ENCODE measurements at regions not wholly inside any gene's neighbourhood (a gene's known extent, or its start where the extent isn't known, plus 50 kb on each side); places are given as distances from the start of the nearest gene placed in this dataset.

DNA sequence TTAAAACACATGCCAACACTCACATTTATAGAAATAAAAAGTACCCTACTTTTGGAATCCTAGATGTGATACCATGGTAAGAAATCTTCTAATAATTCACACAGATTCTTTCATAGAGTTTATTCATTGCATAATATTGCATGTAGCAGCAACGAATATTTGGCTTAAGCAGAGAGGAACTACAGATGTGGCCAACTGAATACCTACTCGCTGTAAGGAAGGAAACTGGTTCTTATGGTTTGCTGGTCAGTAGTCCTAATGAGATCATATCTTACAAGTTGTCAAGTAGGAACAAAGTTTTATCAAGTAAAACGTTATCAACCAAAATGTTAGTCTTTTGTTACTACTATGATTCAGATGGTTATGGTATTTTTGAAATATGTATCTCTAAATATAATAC lies 996.1 kb downstream of the PDHA2 start:
- CTCF ChIA-PET: no interaction called here
- TF ChIP-seq CBFB (IDR thresholded peaks at IDR 0.05; ENCODE audit: low read depth) (no peak), RAD21 (IDR thresholded peaks at IDR 0.05; ENCODE audit: insufficient read depth, low read depth, low read length) (no peak), CHD2 (IDR thresholded peaks at IDR 0.05; ENCODE audit: borderline replicate concordance, low read depth, low read length) (no peak), E2F8 (IDR thresholded peaks at IDR 0.05; ENCODE audit: low read depth, partially characterized antibody) (no peak), ZBTB4 (CRISPR knock-in tag; IDR thresholded peaks at IDR 0.05) (no peak), MYC (IDR thresholded peaks at IDR 0.05; ENCODE audit: insufficient read depth, insufficient read length, insufficient replicate concordance, low read length, severe bottlenecking) (no peak), POLR2A (IDR thresholded peaks at IDR 0.05; ENCODE audit: low read depth, low read length) (no peak), RUNX3 (IDR thresholded peaks at IDR 0.05; ENCODE audit: low read length) (no peak), JUNB (IDR thresholded peaks at IDR 0.05) (no peak), NFXL1 (IDR thresholded peaks at IDR 0.05; ENCODE audit: borderline replicate concordance) (no peak), RBBP5 (conservative IDR thresholded peaks at IDR 0.05) (no peak), FOXK2 (IDR thresholded peaks at IDR 0.05) (no peak), NFYB (IDR thresholded peaks at IDR 0.05; ENCODE audit: insufficient read depth, low read depth, low read length) (no peak), ZNF687 (IDR thresholded peaks at IDR 0.05) (no peak)
- H3K27ac ChIP-seq (ENCODE audit: control insufficient read depth, insufficient read depth): no peak overlapping the region
- FAIRE-seq: no peak
- POLR2A ChIA-PET: no interaction called here
- ATAC-seq: no peak
- H3K27me3 ChIP-seq (replicated peaks in 1 of 2; ENCODE audit: control insufficient read depth in 2 of 2, insufficient read depth in 2 of 2, low read length in 1 of 2): no peaks in the 10 kb centered on the region
- WGBS (ENCODE audit: insufficient coverage, insufficient replicate concordance, low lambda C conversion rate, missing lambda C conversion rate): 0% methylated on average over 3 of the region's 3 CpGs
- no peaks in the 10 kb centered on the region for H3K36me3 ChIP-seq (ENCODE audit: control insufficient read depth in 2 of 2, insufficient read depth in 2 of 2, low read length in 1 of 2)
- SMC1A ChIA-PET (ENCODE audit: uncharacterized antibody, unreplicated experiment): no interaction called here
- H3K4me3 ChIP-seq: no peak overlapping the region
- RAD21 ChIA-PET (ENCODE audit: unreplicated experiment): no interaction called here
- intact Hi-C loops (cut with micrococcal nuclease; ENCODE audit: unreplicated experiment): no loop called here
- H3K4me2 ChIP-seq (ENCODE audit: control insufficient read depth, insufficient read depth): no peak overlapping the region
- no peak overlapping the region for H2AFZ ChIP-seq (ENCODE audit: control insufficient read depth, low read depth, low read length)
- H3K79me2 ChIP-seq (ENCODE audit: control insufficient read depth, insufficient read depth, low read length): no peaks in the 10 kb centered on the region
- DNase-seq (ENCODE audit: low read depth, low spot score): no peak
- H3K4me1 ChIP-seq (ENCODE audit: control insufficient read depth, insufficient read depth, low read length): no peaks in the 10 kb centered on the region
- no TSS peak for BruUV-seq (replicated peaks)
- no peaks in the 10 kb centered on the region for H3K9me3 ChIP-seq (replicated peaks; ENCODE audit: control insufficient read depth, insufficient read depth, low read length)
- no peaks in the 10 kb centered on the region for H4K20me1 ChIP-seq (ENCODE audit: control insufficient read depth, insufficient read depth)
- in situ Hi-C loops (cut with MboI): no loop called here
- no peak overlapping the region for H3K9ac ChIP-seq (ENCODE audit: control insufficient read depth, insufficient read depth, low read length)

All from GM12878 (cell line).